Endodermal cell (in vitro differentiated cells): ENCODE measurements at regions not wholly inside any gene's neighbourhood (a gene's known extent, or its start where the extent isn't known, plus 50 kb on each side); places are given as distances from the start of the nearest gene placed in this dataset.

Experiments
- DNase-seq: peaks from one replicate; pipeline ENCODE4 v3.0.0-alpha.2; 2017
- H3K27ac ChIP-seq: 2 replicates; pipeline ENCODE4 v1.5.1; 2013; ENCODE audit warnings: mild to moderate bottlenecking, low read depth, low read length, moderate library complexity
- H3K27me3 ChIP-seq: 2 replicates; pipeline ENCODE4 v1.6.1; 2013; ENCODE audit warnings: mild to moderate bottlenecking, low read length, moderate library complexity; ENCODE audit not compliant: insufficient read depth, control insufficient read depth, poor library complexity, severe bottlenecking
- H3K36me3 ChIP-seq: 2 replicates; pipeline ENCODE4 v1.7.0; 2013; ENCODE audit warnings: mild to moderate bottlenecking, low read length, moderate library complexity; ENCODE audit not compliant: control insufficient read depth, insufficient read depth
- H3K4me1 ChIP-seq: one replicate; pipeline ENCODE4 v1.7.0; 2013; ENCODE audit warnings: low read length; ENCODE audit not compliant: control insufficient read depth, insufficient read depth
- H3K4me3 ChIP-seq: 2 replicates; pipeline ENCODE4 v1.5.1; 2013; ENCODE audit warnings: mild to moderate bottlenecking, low read length, moderate library complexity
- H3K9ac ChIP-seq: 2 replicates; pipeline ENCODE4 v1.6.1; 2013; ENCODE audit warnings: mild to moderate bottlenecking, low read length, moderate library complexity; ENCODE audit not compliant: poor library complexity, severe bottlenecking; ENCODE audit errors: extremely low read depth
- H3K9me3 ChIP-seq: 2 replicates; pipeline ENCODE4 v1.6.1; 2013; ENCODE audit warnings: mild to moderate bottlenecking, low read length, moderate library complexity; ENCODE audit not compliant: control insufficient read depth
- H3K27ac Mint-ChIP-seq: 2 replicates; pipeline ENCODE4 v1.8.0; 2020; ENCODE audit warnings: mixed read lengths
- H3K27me3 Mint-ChIP-seq: 2 replicates; pipeline ENCODE4 v1.8.0; 2021; ENCODE audit warnings: mild to moderate bottlenecking, mixed read lengths; ENCODE audit not compliant: insufficient read depth
- H3K36me3 Mint-ChIP-seq: 2 replicates; pipeline ENCODE4 v1.8.0; 2020; ENCODE audit warnings: low read depth, mixed read lengths
- H3K4me1 Mint-ChIP-seq: 2 replicates; pipeline ENCODE4 v1.8.0; 2020; ENCODE audit warnings: mixed read lengths
- H3K4me3 Mint-ChIP-seq: 2 replicates; pipeline ENCODE4 v1.8.0; 2020; ENCODE audit warnings: mild to moderate bottlenecking, moderate library complexity, mixed read lengths
- H3K9me3 Mint-ChIP-seq: 2 replicates; pipeline ENCODE4 v1.8.0; 2020; ENCODE audit warnings: mild to moderate bottlenecking, mixed read lengths
- CTCF ChIP-seq: fragments of 200-600 bp; sonication (generic); conservative IDR thresholded peaks from 2 replicates; pipeline ENCODE4 v1.5.0; 2021; ENCODE audit warnings: antibody characterized with exemption, mild to moderate bottlenecking
- WGBS, 2 experiments: methylation state at CpG; one replicate each; pipeline versions ENCODE4 v1.1.5 to v1.1.7; 2013; ENCODE audit warnings: missing lambda C conversion rate in 2 of 2, mixed read lengths in 1 of 2; ENCODE audit not compliant: insufficient coverage in 1 of 2, insufficient read length in 1 of 2; 5-methylcytosine and 5-hydroxymethylcytosine counted together

DNA sequence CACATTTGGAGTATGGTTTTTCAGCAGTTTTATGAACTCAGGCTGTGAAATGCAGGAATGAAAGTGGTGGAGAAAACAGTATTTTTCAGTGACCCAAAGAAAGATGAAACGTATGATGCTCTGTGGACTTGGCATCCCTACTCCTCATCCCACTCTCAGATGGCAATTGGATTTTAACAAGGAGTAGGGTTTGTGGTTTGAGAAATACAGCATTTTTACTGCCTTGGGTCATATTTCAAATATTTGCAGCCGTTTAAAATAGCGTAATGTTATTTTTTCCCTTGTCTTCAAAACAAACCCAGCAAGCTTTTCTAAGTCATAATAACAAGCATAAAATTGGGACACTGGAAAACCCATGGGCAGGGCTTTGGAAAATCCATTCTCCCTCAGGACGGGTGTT, 117.2 kb upstream of the LRIG1 start:
- Mint-ChIP-seq H3K36me3 (no peaks in the 10 kb centered on the region), H3K4me1 (peaks cover 23% of the 10 kb centered on the region), H3K27me3 (no peaks in the 10 kb centered on the region)

GRCh38 chr3:66620296-66620695, 119.5 kb upstream of the LRIG1 start:
- no peak overlapping the region for H3K9ac ChIP-seq
- Mint-ChIP-seq H3K9me3 (no peaks in the 10 kb centered on the region), H3K27ac (no peak overlapping the region), H3K27me3 (no peaks in the 10 kb centered on the region), H3K36me3 (no peaks in the 10 kb centered on the region), H3K4me3 (no peak overlapping the region), H3K4me1 (peaks cover 13% of the 10 kb centered on the region)
- H3K27me3 ChIP-seq: no peaks in the 10 kb centered on the region
- H3K4me1 ChIP-seq: peaks cover 7% of the 10 kb centered on the region
- H3K27ac ChIP-seq: peak overlapping the region; percentile 61
- no peak overlapping the region for H3K4me3 ChIP-seq
- no peak for DNase-seq
- no peaks in the 10 kb centered on the region for H3K9me3 ChIP-seq
- no peaks in the 10 kb centered on the region for H3K36me3 ChIP-seq
- WGBS, 2 experiments: 56 to 84% methylated on average over 8 to 9 of the region's 9 CpGs
- no peak for TF ChIP-seq CTCF

More for the DNA sequence above, 117.2 kb upstream of the LRIG1 start:
- WGBS, 2 experiments: 95 to 100% methylated on average over 1 to 4 of the region's 4 CpGs
- no peak overlapping the region for H3K4me3 Mint-ChIP-seq
- Histone ChIP-seq H3K4me3 (no peak overlapping the region), H3K9me3 (no peaks in the 10 kb centered on the region), H3K9ac (no peak overlapping the region), H3K27me3 (no peaks in the 10 kb centered on the region), H3K36me3 (no peaks in the 10 kb centered on the region), H3K27ac (no peak overlapping the region), H3K4me1 (peaks cover 12% of the 10 kb centered on the region)
- no peak for TF ChIP-seq CTCF
- DNase-seq: no peak
- H3K27ac Mint-ChIP-seq: no peak overlapping the region
- no peaks in the 10 kb centered on the region for H3K9me3 Mint-ChIP-seq

GRCh38 chr3:66622756-66623457, 122.1 kb upstream of the LRIG1 start:
- Histone ChIP-seq H3K27ac (no peak overlapping the region), H3K36me3 (no peaks in the 10 kb centered on the region), H3K4me1 (no peaks in the 10 kb centered on the region), H3K9me3 (no peaks in the 10 kb centered on the region), H3K27me3 (no peaks in the 10 kb centered on the region), H3K9ac (no peak overlapping the region), H3K4me3 (no peak overlapping the region)
- Mint-ChIP-seq H3K9me3 (no peaks in the 10 kb centered on the region), H3K4me3 (no peak overlapping the region), H3K27me3 (no peaks in the 10 kb centered on the region), H3K27ac (no peak overlapping the region), H3K36me3 (no peaks in the 10 kb centered on the region), H3K4me1 (peaks cover 7% of the 10 kb centered on the region)
- 90 to 94% methylated on average over 2 of the region's 2 CpGs for WGBS, 2 experiments
- TF ChIP-seq CTCF: no peak
- no peak for DNase-seq
